ENCODE measurements at regions not wholly inside any gene's neighbourhood (a gene's known extent, or its start where the extent isn't known, plus 50 kb on each side); places are given as distances from the start of the nearest gene placed in this dataset.
"Not testable (repeated sequence)": the region's sequence is repeated elsewhere in the genome, so short reads cannot be mapped to it uniquely, and the experiment has no call there.

DNA sequence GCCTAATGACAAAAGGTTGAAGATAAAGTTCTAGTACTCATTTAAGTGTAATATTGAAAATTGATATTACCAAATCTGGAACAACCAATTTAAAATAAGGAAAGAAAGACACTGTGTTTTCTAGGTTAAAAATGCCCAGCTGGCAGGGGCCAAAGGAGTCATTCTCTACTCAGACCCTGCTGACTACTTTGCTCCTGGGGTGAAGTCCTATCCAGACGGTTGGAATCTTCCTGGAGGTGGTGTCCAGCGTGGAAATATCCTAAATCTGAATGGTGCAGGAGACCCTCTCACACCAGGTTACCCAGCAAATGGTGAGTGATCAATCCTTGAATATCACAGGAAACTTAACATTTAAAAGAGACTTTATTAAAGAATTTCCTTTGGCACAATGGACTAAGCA is 50.7 kb upstream of the TRIM77 start:
- TF ChIP-seq, protein P1, sequence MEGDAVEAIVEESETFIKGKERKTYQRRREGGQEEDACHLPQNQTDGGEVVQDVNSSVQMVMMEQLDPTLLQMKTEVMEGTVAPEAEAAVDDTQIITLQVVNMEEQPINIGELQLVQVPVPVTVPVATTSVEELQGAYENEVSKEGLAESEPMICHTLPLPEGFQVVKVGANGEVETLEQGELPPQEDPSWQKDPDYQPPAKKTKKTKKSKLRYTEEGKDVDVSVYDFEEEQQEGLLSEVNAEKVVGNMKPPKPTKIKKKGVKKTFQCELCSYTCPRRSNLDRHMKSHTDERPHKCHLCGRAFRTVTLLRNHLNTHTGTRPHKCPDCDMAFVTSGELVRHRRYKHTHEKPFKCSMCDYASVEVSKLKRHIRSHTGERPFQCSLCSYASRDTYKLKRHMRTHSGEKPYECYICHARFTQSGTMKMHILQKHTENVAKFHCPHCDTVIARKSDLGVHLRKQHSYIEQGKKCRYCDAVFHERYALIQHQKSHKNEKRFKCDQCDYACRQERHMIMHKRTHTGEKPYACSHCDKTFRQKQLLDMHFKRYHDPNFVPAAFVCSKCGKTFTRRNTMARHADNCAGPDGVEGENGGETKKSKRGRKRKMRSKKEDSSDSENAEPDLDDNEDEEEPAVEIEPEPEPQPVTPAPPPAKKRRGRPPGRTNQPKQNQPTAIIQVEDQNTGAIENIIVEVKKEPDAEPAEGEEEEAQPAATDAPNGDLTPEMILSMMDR (IDR thresholded peaks at IDR 0.05) = not testable (repeated sequence)
- not testable (repeated sequence) for TF ChIP-seq POLR2A (IDR thresholded peaks at IDR 0.05)
